Hematopoietic multipotent progenitor cell (in vitro differentiated cells): ENCODE measurements at regions not wholly inside any gene's neighbourhood (a gene's known extent, or its start where the extent isn't known, plus 50 kb on each side); places are given as distances from the start of the nearest gene placed in this dataset.
"Not testable (repeated sequence)": the region's sequence is repeated elsewhere in the genome, so short reads cannot be mapped to it uniquely, and the experiment has no call there.

Source experiments
- DNase-seq, 3 donors: peaks; one replicate each; pipeline ENCODE4 v3.0.0-alpha.2; 2011 to 2015; ENCODE audit warnings: low read depth in 2 of 3, low spot score in 2 of 3

GRCh38 chr6:135129136-135129856 is 51.8 kb upstream of the MYB start:
- peak in 1 of 3 donors; percentile 67 for DNase-seq

GRCh38 chr6:135128268-135128914 is 52.7 kb upstream of the MYB start:
- peak in 2 of 3 donors; percentile 74 to 87 for DNase-seq

- no peak for DNase-seq
Measured at GRCh38 chr6:135126729-135127128, 54.4 kb upstream of the MYB start.

GRCh38 chr6:135126034-135126433 is 55.1 kb upstream of the MYB start:
- DNase-seq = no peak

- DNase-seq = no peak
Measured at GRCh38 chr6:135121434-135121833, 59.7 kb upstream of the MYB start.

- no peak for DNase-seq
Measured at GRCh38 chr6:135118134-135118730, 62.9 kb upstream of the MYB start.

GRCh38 chr6:135117413-135117968 is 62.9 kb upstream of the HBS1L start:
- no peak for DNase-seq

GRCh38 chr6:135116571-135116970 is 61.9 kb upstream of the HBS1L start:
- DNase-seq = peak in 1 of 3 donors; percentile 51

- no peak for DNase-seq
Measured at GRCh38 chr6:135115834-135116233, 61.2 kb upstream of the HBS1L start.

GRCh38 chr6:135115411-135115810 is 60.8 kb upstream of the HBS1L start:
- no peak for DNase-seq

GRCh38 chr6:135114355-135115145 is 59.9 kb upstream of the HBS1L start:
- no peak for DNase-seq

- no peak for DNase-seq
Measured at GRCh38 chr6:135113860-135114259, 59.2 kb upstream of the HBS1L start.

- not testable (repeated sequence) for DNase-seq
Measured at GRCh38 chr6:135112951-135113350, 58.3 kb upstream of the HBS1L start.

- peak in 2 of 3 donors; percentile 72 to 88 for DNase-seq
Measured at GRCh38 chr6:135110261-135110781, 55.7 kb upstream of the HBS1L start.

GRCh38 chr6:135109761-135110160 is 55.1 kb upstream of the HBS1L start:
- no peak for DNase-seq

GRCh38 chr6:135108692-135109091 is 54.1 kb upstream of the HBS1L start:
- DNase-seq = no peak

- DNase-seq = no peak
Measured at GRCh38 chr6:135106611-135107010, 52.0 kb upstream of the HBS1L start.

GRCh38 chr6:135105710-135106109 is 51.1 kb upstream of the HBS1L start:
- no peak for DNase-seq

GRCh38 chr6:135105299-135105698 is 50.7 kb upstream of the HBS1L start:
- no peak for DNase-seq
